NCI-H187 (cell line): ENCODE measurements at regions not wholly inside any gene's neighbourhood (a gene's known extent, or its start where the extent isn't known, plus 50 kb on each side); places are given as distances from the start of the nearest gene placed in this dataset.
"Not testable (repeated sequence)": the region's sequence is repeated elsewhere in the genome, so short reads cannot be mapped to it uniquely, and the experiment has no call there.

ENCODE experiments used
- DNase-seq, 2 experiments: peaks; one replicate each; lab custom pipeline; 2025; lab: John Stamatoyannopoulos, UW

DNA sequence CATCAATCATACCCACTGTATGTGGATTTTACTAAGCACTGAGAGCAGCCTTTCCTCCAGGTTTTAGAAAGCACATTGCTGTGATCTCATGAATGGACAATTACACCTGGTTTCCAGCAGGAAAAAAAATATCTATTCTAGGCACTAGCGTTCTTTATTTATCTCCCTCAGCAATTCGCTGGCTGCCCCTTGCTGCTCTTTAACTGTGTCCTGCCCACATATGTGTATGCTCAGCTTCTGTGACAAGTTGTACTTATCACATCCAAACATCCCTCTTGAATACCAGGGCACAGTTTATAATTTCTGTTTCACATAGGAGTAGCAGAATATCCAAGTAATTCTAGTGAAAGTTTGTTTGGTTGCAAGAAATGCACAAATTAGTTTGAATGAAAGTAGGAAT, 146.8 kb downstream of the USP46 start:
- DNase-seq: no peak

DNA sequence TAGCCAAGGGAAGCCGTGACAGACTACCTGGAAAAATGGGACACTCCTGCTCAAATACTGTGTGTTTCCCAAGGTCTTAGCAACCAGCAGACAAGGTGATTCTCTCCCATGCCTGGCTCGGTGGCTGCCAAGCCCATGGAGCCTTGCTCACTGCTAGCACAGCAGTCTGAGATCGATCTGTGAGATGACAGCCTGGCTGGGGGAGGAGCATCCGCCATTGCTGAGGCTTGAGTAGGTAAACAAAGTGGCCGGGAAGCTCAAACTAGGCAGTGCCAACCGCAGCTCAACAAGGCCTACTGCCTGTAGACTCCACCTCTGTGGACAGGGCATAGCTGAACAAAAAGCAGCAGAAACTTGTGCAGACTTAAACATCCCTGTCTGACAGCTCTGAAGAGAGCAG, 137.0 kb downstream of the USP46 start:
- not testable (repeated sequence) for DNase-seq

DNA sequence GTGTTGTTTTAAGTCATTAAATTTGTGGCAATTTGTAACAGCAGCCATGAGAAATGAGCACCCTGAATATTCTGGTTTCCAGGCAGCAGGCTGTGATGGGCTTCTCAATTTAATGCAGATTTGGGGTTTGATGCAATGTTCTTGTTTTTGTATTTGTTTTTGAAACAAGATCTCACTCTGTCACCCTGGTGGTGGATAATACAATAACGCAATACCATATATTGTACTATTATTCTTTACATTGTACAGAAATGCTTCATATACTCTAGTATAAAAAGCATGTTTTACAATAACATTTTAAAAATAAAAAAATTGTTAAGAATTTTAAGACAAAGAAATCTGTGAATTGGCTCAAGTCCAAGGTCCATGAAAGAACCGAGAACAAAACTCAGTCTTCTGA, 129.1 kb downstream of the USP46 start:
- no peak for DNase-seq

DNA sequence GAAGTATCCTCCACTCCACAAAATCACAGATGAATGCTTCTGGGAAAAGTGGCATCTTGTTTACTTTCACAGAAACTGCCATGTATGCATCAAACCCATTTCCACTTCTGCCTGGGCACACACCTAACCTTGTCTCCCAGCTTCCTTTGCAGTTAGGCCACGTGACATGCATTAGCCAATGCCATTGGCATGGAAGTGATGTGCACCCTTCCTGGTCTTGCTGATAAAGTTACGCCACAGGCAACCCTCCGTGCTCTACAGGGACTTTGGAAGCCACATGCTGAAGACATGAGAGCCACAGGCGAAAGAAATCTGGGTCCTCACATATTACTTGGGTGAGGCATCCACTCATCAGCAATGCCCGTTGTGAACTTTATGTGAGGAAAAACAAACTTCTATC, 123.3 kb downstream of the USP46 start:
- no peak for DNase-seq
